ENCODE measurements at regions not wholly inside any gene's neighbourhood (a gene's known extent, or its start where the extent isn't known, plus 50 kb on each side); places are given as distances from the start of the nearest gene placed in this dataset.

DNA sequence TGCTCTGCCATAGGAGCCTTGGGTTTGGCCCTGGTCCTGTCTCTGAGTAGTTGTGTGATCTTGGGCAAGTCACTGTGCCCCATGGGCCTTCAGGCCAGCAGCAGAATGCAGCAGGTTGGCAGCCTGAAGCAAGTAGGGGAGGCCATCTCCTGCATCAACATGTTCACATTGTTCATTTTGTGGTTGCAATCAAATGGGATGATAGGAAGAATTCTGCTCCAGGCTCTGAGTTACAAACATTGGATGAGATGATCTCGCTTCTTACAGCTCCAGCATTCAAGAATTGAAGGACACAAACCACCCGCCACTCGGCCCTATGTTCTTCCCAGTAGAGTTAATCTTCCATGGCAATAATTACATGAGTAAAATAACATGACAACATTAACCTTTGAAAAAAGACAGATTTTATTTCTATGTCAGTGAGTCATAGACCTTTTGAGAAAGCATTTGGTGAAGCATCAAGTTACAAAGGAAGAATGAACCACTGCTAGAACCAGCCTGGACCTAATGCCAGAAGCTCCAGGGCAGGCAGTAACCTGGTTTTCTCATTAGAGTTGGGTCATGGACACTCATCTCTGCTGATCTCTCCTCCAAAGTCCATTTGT is 308.3 kb upstream of the NCAM1 start (continued):
- TF ChIP-seq, protein P1, sequence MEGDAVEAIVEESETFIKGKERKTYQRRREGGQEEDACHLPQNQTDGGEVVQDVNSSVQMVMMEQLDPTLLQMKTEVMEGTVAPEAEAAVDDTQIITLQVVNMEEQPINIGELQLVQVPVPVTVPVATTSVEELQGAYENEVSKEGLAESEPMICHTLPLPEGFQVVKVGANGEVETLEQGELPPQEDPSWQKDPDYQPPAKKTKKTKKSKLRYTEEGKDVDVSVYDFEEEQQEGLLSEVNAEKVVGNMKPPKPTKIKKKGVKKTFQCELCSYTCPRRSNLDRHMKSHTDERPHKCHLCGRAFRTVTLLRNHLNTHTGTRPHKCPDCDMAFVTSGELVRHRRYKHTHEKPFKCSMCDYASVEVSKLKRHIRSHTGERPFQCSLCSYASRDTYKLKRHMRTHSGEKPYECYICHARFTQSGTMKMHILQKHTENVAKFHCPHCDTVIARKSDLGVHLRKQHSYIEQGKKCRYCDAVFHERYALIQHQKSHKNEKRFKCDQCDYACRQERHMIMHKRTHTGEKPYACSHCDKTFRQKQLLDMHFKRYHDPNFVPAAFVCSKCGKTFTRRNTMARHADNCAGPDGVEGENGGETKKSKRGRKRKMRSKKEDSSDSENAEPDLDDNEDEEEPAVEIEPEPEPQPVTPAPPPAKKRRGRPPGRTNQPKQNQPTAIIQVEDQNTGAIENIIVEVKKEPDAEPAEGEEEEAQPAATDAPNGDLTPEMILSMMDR (CRISPR knock-in tag; IDR thresholded peaks at IDR 0.05), result no peak
- TF ChIP-seq HMG20B (CRISPR knock-in tag; conservative IDR thresholded peaks at IDR 0.05), result no peak
- no peak for TF ChIP-seq MXD4 (CRISPR knock-in tag; IDR thresholded peaks at IDR 0.05)
- no peak for TF ChIP-seq NR2F6 (IDR thresholded peaks at IDR 0.05)
- TF ChIP-seq NR2F6 (CRISPR knock-in tag; IDR thresholded peaks at IDR 0.05), result no peak
- TF ChIP-seq, protein P2, sequence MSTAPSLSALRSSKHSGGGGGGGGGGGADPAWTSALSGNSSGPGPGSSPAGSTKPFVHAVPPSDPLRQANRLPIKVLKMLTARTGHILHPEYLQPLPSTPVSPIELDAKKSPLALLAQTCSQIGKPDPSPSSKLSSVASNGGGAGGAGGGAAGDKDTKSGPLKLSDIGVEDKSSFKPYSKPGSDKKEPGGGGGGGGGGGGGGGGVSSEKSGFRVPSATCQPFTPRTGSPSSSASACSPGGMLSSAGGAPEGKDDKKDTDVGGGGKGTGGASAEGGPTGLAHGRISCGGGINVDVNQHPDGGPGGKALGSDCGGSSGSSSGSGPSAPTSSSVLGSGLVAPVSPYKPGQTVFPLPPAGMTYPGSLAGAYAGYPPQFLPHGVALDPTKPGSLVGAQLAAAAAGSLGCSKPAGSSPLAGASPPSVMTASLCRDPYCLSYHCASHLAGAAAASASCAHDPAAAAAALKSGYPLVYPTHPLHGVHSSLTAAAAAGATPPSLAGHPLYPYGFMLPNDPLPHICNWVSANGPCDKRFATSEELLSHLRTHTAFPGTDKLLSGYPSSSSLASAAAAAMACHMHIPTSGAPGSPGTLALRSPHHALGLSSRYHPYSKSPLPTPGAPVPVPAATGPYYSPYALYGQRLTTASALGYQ (CRISPR knock-in tag; IDR thresholded peaks at IDR 0.05), result no peak
- TF ChIP-seq RAD21 (CRISPR knock-in tag; IDR thresholded peaks at IDR 0.05), result no peak
- TF ChIP-seq ZNF724P (CRISPR knock-in tag; IDR thresholded peaks at IDR 0.05; ENCODE audit: borderline replicate concordance), result no peak
- TF ChIP-seq MAFG (CRISPR knock-in tag; IDR thresholded peaks at IDR 0.05), result no peak
- TF ChIP-seq, protein P3, sequence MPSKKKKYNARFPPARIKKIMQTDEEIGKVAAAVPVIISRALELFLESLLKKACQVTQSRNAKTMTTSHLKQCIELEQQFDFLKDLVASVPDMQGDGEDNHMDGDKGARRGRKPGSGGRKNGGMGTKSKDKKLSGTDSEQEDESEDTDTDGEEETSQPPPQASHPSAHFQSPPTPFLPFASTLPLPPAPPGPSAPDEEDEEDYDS (CRISPR knock-in tag; IDR thresholded peaks at IDR 0.05), result no peak

DNA sequence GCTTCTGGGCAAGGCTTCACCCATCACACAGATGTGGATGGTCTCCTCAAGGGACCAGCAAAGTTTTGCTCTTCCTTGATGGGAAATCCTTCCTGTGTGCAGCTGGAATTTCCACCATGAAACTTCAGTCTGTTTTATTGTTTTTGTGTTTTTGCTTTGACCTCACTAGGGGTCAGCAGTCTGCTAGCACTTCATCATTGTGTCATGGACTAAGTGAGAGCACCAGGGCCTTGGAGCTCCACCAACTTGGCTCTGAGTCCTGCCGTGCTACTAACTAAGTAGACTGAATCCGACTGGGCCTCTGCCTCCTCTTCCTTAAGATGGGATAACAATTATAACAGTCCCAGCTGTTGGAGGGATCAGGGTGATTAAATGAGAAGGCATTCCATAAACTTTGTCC is 305.8 kb upstream of the NCAM1 start:
- DNase-seq (ENCODE audit: low spot score) (no peak), FAIRE-seq (no peak), ATAC-seq (no peak)
- Histone ChIP-seq H2AFZ (ENCODE audit: low read length) (no peak overlapping the region), H3K9ac (ENCODE audit: insufficient read depth, low read depth, low read length) (no peak overlapping the region), H3K4me3 (replicated peaks in 1 of 3; ENCODE audit: insufficient read depth in 1 of 3, low read depth in 2 of 3, low read length in 3 of 3) (no peak overlapping the region), H3K36me3 (replicated peaks in 1 of 2; ENCODE audit: control insufficient read depth in 1 of 2, insufficient read depth in 2 of 2, low read length in 2 of 2) (no peaks in the 10 kb centered on the region), H3K9me3 (ENCODE audit: low read length) (no peaks in the 10 kb centered on the region), H3K27me3 (ENCODE audit: control insufficient read depth in 1 of 2, insufficient read depth in 2 of 2, low read length in 2 of 2) (peaks cover 0 to 3% of the 10 kb centered on the region in 2 experiments; a peak in 1 of 5 replicates), H3K4me1 (ENCODE audit: insufficient read depth, low read length) (no peaks in the 10 kb centered on the region), H3K79me2 (ENCODE audit: insufficient read depth, low read length) (no peaks in the 10 kb centered on the region), H3K27ac (ENCODE audit: extremely low read length, insufficient read depth, low read length) (no peak overlapping the region), H3K4me2 (ENCODE audit: low read depth, low read length) (no peak overlapping the region), H4K20me1 (ENCODE audit: insufficient read depth, low read length) (no peaks in the 10 kb centered on the region)
- BruUV-seq (replicated peaks), result no TSS peak
- intact Hi-C loops (cut with micrococcal nuclease; ENCODE audit: unreplicated experiment), result no loop called here
- in situ Hi-C loops (cut with HindIII; ENCODE audit: extremely low pct_ligation_motif_present, low pct_unique_long_range_greater_than_20kb), result no loop called here
- ChIA-PET POLR2A (no interaction called here), CTCF (ENCODE audit: low intra/inter-chr PET ratio, low total read pairs) (no interaction called here)
- TF ChIP-seq SNAI1 (CRISPR knock-in tag; IDR thresholded peaks at IDR 0.05; ENCODE audit: borderline replicate concordance), result no peak
- TF ChIP-seq, protein P1 (CRISPR knock-in tag; IDR thresholded peaks at IDR 0.05), result 0 out of 2 replicates have a peak, but pooled peaks have one; percentile 9
- WGBS (ENCODE audit: low lambda C conversion rate), result 0% methylated on average over 1 of the region's 2 CpGs

Data from HepG2 (cell line).